ENCODE measurements at regions not wholly inside any gene's neighbourhood (a gene's known extent, or its start where the extent isn't known, plus 50 kb on each side); places are given as distances from the start of the nearest gene placed in this dataset.

- peak; percentile 5 for ATAC-seq
- Mint-ChIP-seq H3K27ac (peak overlapping the region; percentile 87), H3K36me3 (peaks cover 18% of the 10 kb centered on the region), H3K4me3 (peak overlapping the region; percentile 11), H3K9me3 (peaks cover 3% of the 10 kb centered on the region), H3K4me1 (peaks cover 67% of the 10 kb centered on the region)
- no peak for DNase-seq (ENCODE audit: low spot score in 2 of 2)
Measured at GRCh38 chr11:128345316-128345715, 242.0 kb downstream of the ETS1 start.

GRCh38 chr11:128343870-128344269 lies 243.5 kb downstream of the ETS1 start:
- Mint-ChIP-seq H3K4me1 (peaks cover 65% of the 10 kb centered on the region), H3K9me3 (peaks cover 3% of the 10 kb centered on the region), H3K36me3 (peaks cover 18% of the 10 kb centered on the region), H3K4me3 (peak overlapping the region; percentile 12), H3K27ac (peak overlapping the region; percentile 89)
- DNase-seq (ENCODE audit: low spot score in 2 of 2) (no peak), ATAC-seq (peak; percentile 81)

GRCh38 chr11:128343135-128343514 lies 244.2 kb downstream of the ETS1 start:
- H3K4me1 Mint-ChIP-seq, result peaks cover 65% of the 10 kb centered on the region

GRCh38 chr11:128342511-128343134 lies 244.7 kb downstream of the ETS1 start:
- ATAC-seq, result peak; percentile 79
- peak overlapping the region; percentile 89 for H3K27ac Mint-ChIP-seq
- H3K4me3 Mint-ChIP-seq, result peak overlapping the region; percentile 12
- peaks cover 3% of the 10 kb centered on the region for H3K9me3 Mint-ChIP-seq
- peaks cover 18% of the 10 kb centered on the region for H3K36me3 Mint-ChIP-seq
- H3K4me1 Mint-ChIP-seq, result peaks cover 65% of the 10 kb centered on the region
- DNase-seq (ENCODE audit: low spot score in 2 of 2), result peak; percentile 36 to 79

More at GRCh38 chr11:128343135-128343514, 244.2 kb downstream of the ETS1 start:
- ATAC-seq, result peak; percentile 1
- no peak for DNase-seq (ENCODE audit: low spot score in 2 of 2)
- Mint-ChIP-seq H3K36me3 (peaks cover 18% of the 10 kb centered on the region), H3K4me3 (peak overlapping the region; percentile 12), H3K27ac (peak overlapping the region; percentile 89), H3K9me3 (peaks cover 3% of the 10 kb centered on the region)

GRCh38 chr11:128341280-128342248 lies 245.8 kb downstream of the ETS1 start:
- H3K36me3 Mint-ChIP-seq, result peaks cover 18% of the 10 kb centered on the region
- peak; percentile 14 for ATAC-seq
- peak overlapping the region; percentile 89 for H3K27ac Mint-ChIP-seq
- peaks cover 65% of the 10 kb centered on the region for H3K4me1 Mint-ChIP-seq
- no peak for DNase-seq (ENCODE audit: low spot score in 2 of 2)
- peaks cover 3% of the 10 kb centered on the region for H3K9me3 Mint-ChIP-seq
- peak overlapping the region; percentile 12 for H3K4me3 Mint-ChIP-seq

GRCh38 chr11:128339792-128340191 lies 247.6 kb downstream of the ETS1 start:
- peak overlapping the region; percentile 89 for H3K27ac Mint-ChIP-seq
- DNase-seq (ENCODE audit: low spot score in 2 of 2) (no peak), ATAC-seq (peak; percentile 0)
- H3K4me1 Mint-ChIP-seq, result peaks cover 57% of the 10 kb centered on the region
- H3K9me3 Mint-ChIP-seq, result peaks cover 3% of the 10 kb centered on the region
- H3K36me3 Mint-ChIP-seq, result peaks cover 18% of the 10 kb centered on the region
- no peak overlapping the region for H3K4me3 Mint-ChIP-seq

GRCh38 chr11:128338811-128339210 lies 248.5 kb downstream of the ETS1 start:
- Mint-ChIP-seq H3K36me3 (peaks cover 10% of the 10 kb centered on the region), H3K9me3 (no peaks in the 10 kb centered on the region), H3K4me1 (peaks cover 58% of the 10 kb centered on the region), H3K27ac (peak overlapping the region; percentile 89), H3K4me3 (no peak overlapping the region)
- DNase-seq (ENCODE audit: low spot score in 2 of 2) (no peak), ATAC-seq (no peak)

- Mint-ChIP-seq H3K9me3 (no peaks in the 10 kb centered on the region), H3K27ac (no peak overlapping the region), H3K4me1 (peaks cover 45% of the 10 kb centered on the region), H3K36me3 (no peaks in the 10 kb centered on the region), H3K4me3 (no peak overlapping the region)
- ATAC-seq (no peak), DNase-seq (ENCODE audit: low spot score in 2 of 2) (no peak)
Measured at GRCh38 chr11:128336203-128336602, 251.2 kb downstream of the ETS1 start.

GRCh38 chr11:128335729-128336128 lies 251.6 kb downstream of the ETS1 start:
- no peak for DNase-seq (ENCODE audit: low spot score in 2 of 2)
- H3K4me3 Mint-ChIP-seq, result no peak overlapping the region
- no peaks in the 10 kb centered on the region for H3K36me3 Mint-ChIP-seq
- no peaks in the 10 kb centered on the region for H3K9me3 Mint-ChIP-seq
- no peak overlapping the region for H3K27ac Mint-ChIP-seq
- H3K4me1 Mint-ChIP-seq, result peaks cover 49% of the 10 kb centered on the region
- no peak for ATAC-seq

- H3K36me3 Mint-ChIP-seq, result no peaks in the 10 kb centered on the region
- peaks cover 49% of the 10 kb centered on the region for H3K4me1 Mint-ChIP-seq
- no peak for ATAC-seq
- no peak overlapping the region for H3K4me3 Mint-ChIP-seq
- H3K9me3 Mint-ChIP-seq, result no peaks in the 10 kb centered on the region
- H3K27ac Mint-ChIP-seq, result peak overlapping the region; percentile 36
- DNase-seq (ENCODE audit: low spot score in 2 of 2), result no peak
Measured at GRCh38 chr11:128334311-128335044, 252.9 kb downstream of the ETS1 start.

- peak overlapping the region; percentile 94 for H3K27ac Mint-ChIP-seq
- DNase-seq (ENCODE audit: low spot score in 2 of 2), result no peak
Measured at GRCh38 chr11:128331317-128331716, 256.0 kb downstream of the ETS1 start.

GRCh38 chr11:128330203-128330602 lies 257.2 kb downstream of the ETS1 start:
- H3K36me3 Mint-ChIP-seq, result peaks cover 8% of the 10 kb centered on the region
- no peaks in the 10 kb centered on the region for H3K9me3 Mint-ChIP-seq
- DNase-seq (ENCODE audit: low spot score in 2 of 2) (no peak), ATAC-seq (no peak)
- peak overlapping the region; percentile 63 for H3K4me3 Mint-ChIP-seq
- H3K27ac Mint-ChIP-seq, result peak overlapping the region; percentile 94
- H3K4me1 Mint-ChIP-seq, result peaks cover 77% of the 10 kb centered on the region

More at GRCh38 chr11:128331317-128331716, 256.0 kb downstream of the ETS1 start:
- ATAC-seq, result no peak
- H3K4me1 Mint-ChIP-seq, result peaks cover 75% of the 10 kb centered on the region
- peak overlapping the region; percentile 63 for H3K4me3 Mint-ChIP-seq
- peaks cover 6% of the 10 kb centered on the region for H3K36me3 Mint-ChIP-seq
- no peaks in the 10 kb centered on the region for H3K9me3 Mint-ChIP-seq

GRCh38 chr11:128328955-128329551 lies 258.3 kb downstream of the ETS1 start:
- H3K4me1 Mint-ChIP-seq, result peaks cover 79% of the 10 kb centered on the region
- DNase-seq (ENCODE audit: low spot score in 2 of 2), result no peak
- H3K4me3 Mint-ChIP-seq, result peak overlapping the region; percentile 63
- no peaks in the 10 kb centered on the region for H3K9me3 Mint-ChIP-seq
- H3K27ac Mint-ChIP-seq, result peak overlapping the region; percentile 94
- peaks cover 19% of the 10 kb centered on the region for H3K36me3 Mint-ChIP-seq
- no peak for ATAC-seq

GRCh38 chr11:128327274-128327673 lies 260.1 kb downstream of the ETS1 start:
- H3K36me3 Mint-ChIP-seq, result peaks cover 27% of the 10 kb centered on the region
- H3K27ac Mint-ChIP-seq, result peak overlapping the region; percentile 94
- peaks cover 91% of the 10 kb centered on the region for H3K4me1 Mint-ChIP-seq
- ATAC-seq (no peak), DNase-seq (ENCODE audit: low spot score in 2 of 2) (no peak)
- H3K9me3 Mint-ChIP-seq, result no peaks in the 10 kb centered on the region
- peak overlapping the region; percentile 63 for H3K4me3 Mint-ChIP-seq

- no peak for DNase-seq (ENCODE audit: low spot score in 2 of 2)
- Mint-ChIP-seq H3K27ac (peak overlapping the region; percentile 94), H3K9me3 (no peaks in the 10 kb centered on the region), H3K4me3 (peak overlapping the region; percentile 63), H3K36me3 (peaks cover 32% of the 10 kb centered on the region), H3K4me1 (peaks cover 95% of the 10 kb centered on the region)
- peak; percentile 31 for ATAC-seq
Measured at GRCh38 chr11:128326791-128327190, 260.6 kb downstream of the ETS1 start.
